GM18505 (cell line): ENCODE measurements at regions not wholly inside any gene's neighbourhood (a gene's known extent, or its start where the extent isn't known, plus 50 kb on each side); places are given as distances from the start of the nearest gene placed in this dataset.

Source experiments
- ATAC-seq: cut with Tn5 transposase; IDR thresholded peaks from one replicate; pipeline ENCODE4 v1.9.1; 2021; ENCODE audit not compliant: unreplicated experiment
- POLR2A ChIP-seq: IDR thresholded peaks from 4 replicates; pipeline ENCODE4 v1.6.1; 2011; ENCODE audit warnings: borderline replicate concordance; ENCODE audit not compliant: insufficient read depth, insufficient read length; ENCODE audit errors: extremely low read depth

- TF ChIP-seq POLR2A: no peak
- no peak for ATAC-seq
Measured at GRCh38 chr17:72529386-72529785, 408.6 kb downstream of the SOX9 start.

GRCh38 chr17:72530454-72530853 is 409.6 kb downstream of the SOX9 start:
- no peak for ATAC-seq
- no peak for TF ChIP-seq POLR2A

- TF ChIP-seq POLR2A: no peak
- ATAC-seq: no peak
Measured at GRCh38 chr17:72531729-72532128, 410.9 kb downstream of the SOX9 start.

GRCh38 chr17:72534265-72534664 is 413.4 kb downstream of the SOX9 start:
- ATAC-seq: no peak

GRCh38 chr17:72534776-72535175 is 414.0 kb downstream of the SOX9 start:
- TF ChIP-seq POLR2A: no peak
- no peak for ATAC-seq

More at GRCh38 chr17:72534265-72534664, 413.4 kb downstream of the SOX9 start:
- no peak for TF ChIP-seq POLR2A

- TF ChIP-seq POLR2A: no peak
- no peak for ATAC-seq
Measured at GRCh38 chr17:72535346-72535745, 414.5 kb downstream of the SOX9 start.

- no peak for TF ChIP-seq POLR2A
Measured at GRCh38 chr17:72535779-72536178, 415.0 kb downstream of the SOX9 start.

GRCh38 chr17:72536788-72537187 is 416.0 kb downstream of the SOX9 start:
- TF ChIP-seq POLR2A: no peak

More at GRCh38 chr17:72535779-72536178, 415.0 kb downstream of the SOX9 start:
- no peak for ATAC-seq

GRCh38 chr17:72538443-72538842 is 417.6 kb downstream of the SOX9 start:
- no peak for ATAC-seq
- TF ChIP-seq POLR2A: no peak

More at GRCh38 chr17:72536788-72537187, 416.0 kb downstream of the SOX9 start:
- ATAC-seq: no peak

GRCh38 chr17:72538901-72539352 is 418.1 kb downstream of the SOX9 start:
- TF ChIP-seq POLR2A: no peak
- no peak for ATAC-seq

- no peak for TF ChIP-seq POLR2A
- peak; percentile 87 for ATAC-seq
Measured at GRCh38 chr17:72539981-72540897, 419.4 kb downstream of the SOX9 start.

- no peak for TF ChIP-seq POLR2A
Measured at GRCh38 chr17:72542317-72542716, 421.5 kb downstream of the SOX9 start.

GRCh38 chr17:72545766-72546165 is 424.9 kb downstream of the SOX9 start:
- no peak for ATAC-seq
- no peak for TF ChIP-seq POLR2A

More at GRCh38 chr17:72542317-72542716, 421.5 kb downstream of the SOX9 start:
- no peak for ATAC-seq
